AG09319 (cell line): ENCODE measurements at regions not wholly inside any gene's neighbourhood (a gene's known extent, or its start where the extent isn't known, plus 50 kb on each side); places are given as distances from the start of the nearest gene placed in this dataset.

ENCODE experiments used
- DNase-seq: peaks from one replicate; pipeline ENCODE4 v3.0.0-alpha.2; 2010; ENCODE audit warnings: low read depth; ENCODE audit errors: extremely low read depth
- CTCF ChIP-seq: IDR thresholded peaks from 2 replicates; pipeline ENCODE4 v1.5.1; 2011; ENCODE audit warnings: low read depth, mild to moderate bottlenecking, inconsistent platforms, low read length, moderate library complexity

GRCh38 chr6:148044921-148045320 lies 297.7 kb upstream of the SASH1 start:
- no peak for DNase-seq
- TF ChIP-seq CTCF = no peak

GRCh38 chr6:148053209-148053608 lies 289.4 kb upstream of the SASH1 start:
- no peak for DNase-seq
- no peak for TF ChIP-seq CTCF

- no peak for TF ChIP-seq CTCF
- DNase-seq = no peak
Observed at GRCh38 chr6:148053796-148054195, 288.8 kb upstream of the SASH1 start.

GRCh38 chr6:148054219-148054618 lies 288.4 kb upstream of the SASH1 start:
- no peak for DNase-seq

GRCh38 chr6:148055419-148055818 lies 287.2 kb upstream of the SASH1 start:
- TF ChIP-seq CTCF = no peak
- DNase-seq = no peak

More at GRCh38 chr6:148054219-148054618, 288.4 kb upstream of the SASH1 start:
- TF ChIP-seq CTCF = no peak

GRCh38 chr6:148059869-148060268 lies 282.8 kb upstream of the SASH1 start:
- no peak for TF ChIP-seq CTCF
- no peak for DNase-seq

- no peak for TF ChIP-seq CTCF
- DNase-seq = no peak
Observed at GRCh38 chr6:148064406-148065134, 278.1 kb upstream of the SASH1 start.
